Astrocyte (in vitro differentiated cells and primary cell): ENCODE measurements at regions not wholly inside any gene's neighbourhood (a gene's known extent, or its start where the extent isn't known, plus 50 kb on each side); places are given as distances from the start of the nearest gene placed in this dataset.

Experiments used
- CTCF ChIP-seq: IDR thresholded peaks from 2 replicates; pipeline ENCODE4 v1.5.1; 2011; ENCODE audit warnings: low read depth, mild to moderate bottlenecking, inconsistent platforms, low read length, moderate library complexity; ENCODE audit not compliant: insufficient read depth
- EZH2 ChIP-seq: IDR thresholded peaks from 2 replicates; pipeline ENCODE4 v1.6.1; 2012; ENCODE audit warnings: mild to moderate bottlenecking, low read length, inconsistent platforms; ENCODE audit not compliant: insufficient read depth

DNA sequence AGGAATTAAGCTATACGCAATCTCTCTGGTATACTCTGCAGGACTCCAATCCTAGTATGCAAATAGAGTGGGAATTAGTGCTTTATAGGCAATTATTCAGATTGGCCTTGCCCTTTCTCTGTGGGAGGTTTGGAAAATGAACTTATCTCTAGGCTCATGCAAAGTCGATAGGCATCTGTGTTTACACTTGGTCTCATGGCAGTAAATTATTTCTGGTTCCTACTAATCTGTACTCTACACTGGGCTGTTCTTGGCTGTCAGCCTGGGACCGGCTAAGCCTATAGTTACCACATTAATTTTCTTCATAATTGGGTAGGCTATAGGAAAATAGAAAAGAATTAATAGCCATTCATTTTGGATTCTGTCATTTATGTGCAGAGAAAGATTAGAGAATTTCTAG lies 544.6 kb downstream of the AMY1C start:
- TF ChIP-seq EZH2 (no peak), CTCF (no peak)
